MCF 10A (cell line): ENCODE measurements at regions not wholly inside any gene's neighbourhood (a gene's known extent, or its start where the extent isn't known, plus 50 kb on each side); places are given as distances from the start of the nearest gene placed in this dataset.

Source experiments
- BruUV-seq: library from RNA; stranded (reverse); fragments of 400-500 nt; replicated peaks from 2 replicates; lab custom pipeline; 2021; lab: Mats Ljungman, UMichigan
- CTCF ChIA-PET: fragments of 300-600 bp; sonication (Branson Sonifier 250); formaldehyde crosslinking; extraction: SDS; loops from one replicate; lab custom pipeline; 2021; ENCODE audit warnings: antibody characterized with exemption, inconsistent platforms; lab: Yijun Ruan, JAX
- POLR2A ChIA-PET: fragments of 300-600, 350-650 bp; sonication (Branson Sonifier 250); formaldehyde crosslinking; extraction: SDS; loops from one replicate; lab custom pipeline; 2020; ENCODE audit warnings: antibody characterized with exemption, inconsistent platforms; lab: Yijun Ruan, JAX
- DNase-seq: peaks from one replicate; pipeline ENCODE4 v3.0.0-alpha.2; 2018; ENCODE audit not compliant: unreplicated experiment
- H3K27ac Mint-ChIP-seq: one replicate; pipeline ENCODE4 v1.8.0; 2022; ENCODE audit warnings: mild to moderate bottlenecking, low read depth, mixed read lengths; ENCODE audit not compliant: unreplicated experiment
- H3K27me3 Mint-ChIP-seq: one replicate; pipeline ENCODE4 v1.8.0; 2022; ENCODE audit warnings: mixed read lengths; ENCODE audit not compliant: insufficient read depth, unreplicated experiment
- H3K36me3 Mint-ChIP-seq: one replicate; pipeline ENCODE4 v1.8.0; 2022; ENCODE audit warnings: mild to moderate bottlenecking, moderate library complexity, mixed read lengths; ENCODE audit not compliant: insufficient read depth, unreplicated experiment
- H3K4me1 Mint-ChIP-seq: one replicate; pipeline ENCODE4 v1.8.0; 2022; ENCODE audit warnings: mixed read lengths; ENCODE audit not compliant: insufficient read depth, unreplicated experiment
- H3K4me3 Mint-ChIP-seq: one replicate; pipeline ENCODE4 v1.8.0; 2022; ENCODE audit warnings: mild to moderate bottlenecking, moderate library complexity, mixed read lengths; ENCODE audit not compliant: unreplicated experiment
- H3K9me3 Mint-ChIP-seq: one replicate; pipeline ENCODE4 v1.8.0; 2022; ENCODE audit warnings: mixed read lengths; ENCODE audit not compliant: unreplicated experiment
- intact Hi-C: fragments of 100-400 bp; cut with micrococcal nuclease; formaldehyde crosslinking; loops from 2 replicates; pipeline ENCODE4 v1.14.1; 2022
- TF ChIP-seq, protein P1 (sequence below): fragments of 200-600 bp; IDR thresholded peaks from one replicate; pipeline ENCODE4 v1.8.0; 2022; ENCODE audit warnings: antibody characterized with exemption, mild to moderate bottlenecking; ENCODE audit not compliant: unreplicated experiment

- ChIA-PET POLR2A (no interaction called here), CTCF (interaction anchor here (0.8 to 1.4 kb wide), 2 partner anchors 23 to 24 kb away, joined by 3 read pairs; no protein-coding TSS in a partner anchor)
- H3K4me3 Mint-ChIP-seq, result no peak overlapping the region
- intact Hi-C loops, result no loop called here
- TF ChIP-seq, protein P1, sequence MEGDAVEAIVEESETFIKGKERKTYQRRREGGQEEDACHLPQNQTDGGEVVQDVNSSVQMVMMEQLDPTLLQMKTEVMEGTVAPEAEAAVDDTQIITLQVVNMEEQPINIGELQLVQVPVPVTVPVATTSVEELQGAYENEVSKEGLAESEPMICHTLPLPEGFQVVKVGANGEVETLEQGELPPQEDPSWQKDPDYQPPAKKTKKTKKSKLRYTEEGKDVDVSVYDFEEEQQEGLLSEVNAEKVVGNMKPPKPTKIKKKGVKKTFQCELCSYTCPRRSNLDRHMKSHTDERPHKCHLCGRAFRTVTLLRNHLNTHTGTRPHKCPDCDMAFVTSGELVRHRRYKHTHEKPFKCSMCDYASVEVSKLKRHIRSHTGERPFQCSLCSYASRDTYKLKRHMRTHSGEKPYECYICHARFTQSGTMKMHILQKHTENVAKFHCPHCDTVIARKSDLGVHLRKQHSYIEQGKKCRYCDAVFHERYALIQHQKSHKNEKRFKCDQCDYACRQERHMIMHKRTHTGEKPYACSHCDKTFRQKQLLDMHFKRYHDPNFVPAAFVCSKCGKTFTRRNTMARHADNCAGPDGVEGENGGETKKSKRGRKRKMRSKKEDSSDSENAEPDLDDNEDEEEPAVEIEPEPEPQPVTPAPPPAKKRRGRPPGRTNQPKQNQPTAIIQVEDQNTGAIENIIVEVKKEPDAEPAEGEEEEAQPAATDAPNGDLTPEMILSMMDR, result no peak
- no peaks in the 10 kb centered on the region for H3K9me3 Mint-ChIP-seq
- no peaks in the 10 kb centered on the region for H3K36me3 Mint-ChIP-seq
- H3K4me1 Mint-ChIP-seq, result no peaks in the 10 kb centered on the region
- no TSS peak for BruUV-seq
- H3K27me3 Mint-ChIP-seq, result no peaks in the 10 kb centered on the region
- no peak overlapping the region for H3K27ac Mint-ChIP-seq
- DNase-seq, result no peak
Measured at GRCh38 chr1:117261424-117261785, 50.7 kb upstream of the VTCN1 start.

DNA sequence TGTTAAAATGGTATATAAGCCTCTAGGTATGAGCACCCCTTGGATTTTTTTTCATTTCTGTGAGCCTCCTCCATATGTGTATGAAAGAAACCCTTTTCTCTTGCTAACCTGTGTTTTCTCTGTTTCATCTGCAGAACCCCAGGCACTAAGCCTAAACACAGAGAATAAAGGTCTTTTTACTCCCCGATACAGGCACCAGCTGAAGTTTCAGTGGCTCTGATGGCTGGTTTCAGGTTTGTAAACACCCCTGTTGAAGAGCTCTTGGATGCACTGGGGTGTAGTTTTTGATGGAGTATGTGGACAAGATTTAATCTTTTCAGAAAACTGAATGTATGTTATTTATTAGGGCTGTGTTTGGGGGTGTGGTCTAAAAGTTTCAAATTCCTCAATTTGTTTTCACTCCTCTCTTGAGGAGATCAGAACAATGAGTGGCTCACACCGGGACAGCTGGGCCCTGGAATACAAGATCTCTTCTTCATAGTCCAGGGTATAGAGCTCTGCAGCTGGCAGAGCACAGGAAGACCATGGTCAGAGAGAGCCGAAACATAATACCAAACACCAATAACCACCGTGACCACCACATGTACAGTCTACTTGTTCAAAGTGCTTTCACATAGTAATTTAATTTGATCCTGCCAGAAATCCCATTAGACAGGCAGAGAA lies 50.2 kb upstream of the VTCN1 start:
- Mint-ChIP-seq H3K9me3 (no peaks in the 10 kb centered on the region), H3K4me3 (no peak overlapping the region), H3K4me1 (no peaks in the 10 kb centered on the region), H3K27ac (no peak overlapping the region), H3K27me3 (no peaks in the 10 kb centered on the region), H3K36me3 (no peaks in the 10 kb centered on the region)
- intact Hi-C loops, result no loop called here
- ChIA-PET CTCF (interaction anchor here (0.8 to 1.4 kb wide), 2 partner anchors 23 to 25 kb away, joined by 3 read pairs; no protein-coding TSS in a partner anchor), POLR2A (no interaction called here)
- no TSS peak for BruUV-seq
- DNase-seq, result no peak
- TF ChIP-seq, protein P1, result no peak
